Caco-2 (cell line): ENCODE measurements at regions not wholly inside any gene's neighbourhood (a gene's known extent, or its start where the extent isn't known, plus 50 kb on each side); places are given as distances from the start of the nearest gene placed in this dataset.

Experiments used
- BruUV-seq: library from RNA; stranded (reverse); fragments of 400-500 nt; replicated peaks from 2 replicates; lab custom pipeline; 2021; lab: Mats Ljungman, UMichigan
- CTCF ChIA-PET: fragments of 300-600 bp; sonication (Branson Sonifier 250); formaldehyde crosslinking; loops from one replicate; lab custom pipeline; 2022; ENCODE audit warnings: antibody characterized with exemption; lab: Charles Lee
- POLR2A ChIA-PET: fragments of 300-600 bp; sonication (Branson Sonifier 250); formaldehyde crosslinking; loops from one replicate; lab custom pipeline; 2022; ENCODE audit warnings: antibody characterized with exemption; lab: Charles Lee
- DNase-seq, 2 experiments: peaks; one replicate each; pipeline versions ENCODE4 v3.0.0 to v3.0.0-alpha.2; 2020 to 2022
- H3K27me3 ChIP-seq: replicated peaks from 2 replicates; pipeline ENCODE4 v1.6.0; 2011; ENCODE audit warnings: low read length; ENCODE audit not compliant: control insufficient read depth, insufficient read depth
- H3K36me3 ChIP-seq: 2 replicates; pipeline ENCODE4 v1.5.1; 2011; ENCODE audit warnings: low read length; ENCODE audit not compliant: control insufficient read depth, insufficient read depth
- H3K4me1 ChIP-seq: fragments of 250-450 bp; sonication (Bioruptor Pico); 2 replicates; pipeline ENCODE4 v1.5.1; 2020; ENCODE audit warnings: mild to moderate bottlenecking
- H3K4me3 ChIP-seq: 2 replicates; pipeline ENCODE4 v1.5.1; 2011; ENCODE audit warnings: low read depth, mild to moderate bottlenecking, control low read depth, low read length
- H3K9me3 ChIP-seq: fragments of 250-450 bp; sonication (Bioruptor Pico); 2 replicates; pipeline ENCODE4 v1.5.1; 2020; ENCODE audit warnings: mild to moderate bottlenecking, moderate library complexity
- H3K27ac Mint-ChIP-seq: one replicate; pipeline ENCODE4 v1.8.0; 2022; ENCODE audit warnings: mixed read lengths; ENCODE audit not compliant: unreplicated experiment
- H3K27me3 Mint-ChIP-seq: one replicate; pipeline ENCODE4 v1.8.0; 2022; ENCODE audit warnings: mixed read lengths; ENCODE audit not compliant: insufficient read depth, unreplicated experiment
- H3K36me3 Mint-ChIP-seq: one replicate; pipeline ENCODE4 v1.8.0; 2022; ENCODE audit warnings: mild to moderate bottlenecking, mixed read lengths; ENCODE audit not compliant: insufficient read depth, unreplicated experiment
- H3K4me1 Mint-ChIP-seq: one replicate; pipeline ENCODE4 v1.8.0; 2022; ENCODE audit warnings: low read depth, mixed read lengths; ENCODE audit not compliant: unreplicated experiment
- H3K4me3 Mint-ChIP-seq: one replicate; pipeline ENCODE4 v1.8.0; 2022; ENCODE audit warnings: mild to moderate bottlenecking, moderate library complexity, mixed read lengths; ENCODE audit not compliant: unreplicated experiment
- H3K9me3 Mint-ChIP-seq: one replicate; pipeline ENCODE4 v1.8.0; 2022; ENCODE audit warnings: mixed read lengths; ENCODE audit not compliant: unreplicated experiment
- CTCF ChIP-seq, 2 experiments: fragments of 200-600 bp in 1 of 2; IDR thresholded peaks; 1 replicate in 1 of 2; 2 replicates in 1 of 2; pipeline versions ENCODE4 v1.5.1 to v1.8.0; 2011 to 2022; ENCODE audit warnings: antibody characterized with exemption in 1 of 2, control low read depth in 1 of 2, inconsistent platforms in 1 of 2, low read depth in 1 of 2, low read length in 1 of 2, mild to moderate bottlenecking in 1 of 2, moderate library complexity in 1 of 2; ENCODE audit not compliant: insufficient read depth in 1 of 2, severe bottlenecking in 1 of 2, unreplicated experiment in 1 of 2
- intact Hi-C: fragments of 100-400 bp; cut with micrococcal nuclease; formaldehyde crosslinking; loops from one replicate; pipeline ENCODE4 v1.10.0; 2022; ENCODE audit not compliant: unreplicated experiment

DNA sequence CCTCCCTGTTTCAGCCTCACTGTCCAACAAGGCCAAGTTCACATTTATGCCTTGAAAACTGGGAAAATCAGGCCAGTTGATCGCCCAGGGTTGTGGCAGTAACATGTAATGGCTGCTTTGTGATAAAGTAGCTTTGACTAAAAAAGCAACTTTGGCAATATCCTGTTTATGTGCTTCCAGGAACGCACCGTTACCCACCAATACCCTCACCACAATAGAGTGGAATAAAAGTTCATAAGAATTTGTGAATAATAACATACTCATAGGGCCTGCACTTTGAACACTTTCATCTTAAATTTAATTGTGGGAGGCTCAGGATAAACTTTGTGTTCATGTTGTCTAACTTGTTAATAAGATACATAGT, 80.7 kb upstream of the MAML3 start:
- intact Hi-C loops = no loop called here
- H3K4me3 Mint-ChIP-seq = no peak overlapping the region
- no peaks in the 10 kb centered on the region for H3K27me3 Mint-ChIP-seq
- H3K27ac Mint-ChIP-seq = no peak overlapping the region
- H3K4me1 ChIP-seq = peaks cover 14% of the 10 kb centered on the region; the same call in 1 of the 2 replicates
- H3K9me3 Mint-ChIP-seq = no peaks in the 10 kb centered on the region
- no peaks in the 10 kb centered on the region for H3K36me3 ChIP-seq
- ChIA-PET CTCF (interaction anchor here (0.5 to 0.6 kb wide), 2 partner anchors 9 to 231 kb away, joined by 3 read pairs; no protein-coding TSS in a partner anchor), POLR2A (no interaction called here)
- peaks cover 9% of the 10 kb centered on the region for H3K4me1 Mint-ChIP-seq
- no peaks in the 10 kb centered on the region for H3K27me3 ChIP-seq
- no peaks in the 10 kb centered on the region for H3K36me3 Mint-ChIP-seq
- H3K4me3 ChIP-seq = no peak overlapping the region
- no TSS peak for BruUV-seq
- TF ChIP-seq CTCF (IDR thresholded peaks at IDR 0.05; ENCODE audit: insufficient read depth in 1 of 2, low read depth in 1 of 2, low read length in 1 of 2, severe bottlenecking in 1 of 2, unreplicated experiment in 1 of 2) = no peak
- no peaks in the 10 kb centered on the region for H3K9me3 ChIP-seq
- no peak for DNase-seq

DNA sequence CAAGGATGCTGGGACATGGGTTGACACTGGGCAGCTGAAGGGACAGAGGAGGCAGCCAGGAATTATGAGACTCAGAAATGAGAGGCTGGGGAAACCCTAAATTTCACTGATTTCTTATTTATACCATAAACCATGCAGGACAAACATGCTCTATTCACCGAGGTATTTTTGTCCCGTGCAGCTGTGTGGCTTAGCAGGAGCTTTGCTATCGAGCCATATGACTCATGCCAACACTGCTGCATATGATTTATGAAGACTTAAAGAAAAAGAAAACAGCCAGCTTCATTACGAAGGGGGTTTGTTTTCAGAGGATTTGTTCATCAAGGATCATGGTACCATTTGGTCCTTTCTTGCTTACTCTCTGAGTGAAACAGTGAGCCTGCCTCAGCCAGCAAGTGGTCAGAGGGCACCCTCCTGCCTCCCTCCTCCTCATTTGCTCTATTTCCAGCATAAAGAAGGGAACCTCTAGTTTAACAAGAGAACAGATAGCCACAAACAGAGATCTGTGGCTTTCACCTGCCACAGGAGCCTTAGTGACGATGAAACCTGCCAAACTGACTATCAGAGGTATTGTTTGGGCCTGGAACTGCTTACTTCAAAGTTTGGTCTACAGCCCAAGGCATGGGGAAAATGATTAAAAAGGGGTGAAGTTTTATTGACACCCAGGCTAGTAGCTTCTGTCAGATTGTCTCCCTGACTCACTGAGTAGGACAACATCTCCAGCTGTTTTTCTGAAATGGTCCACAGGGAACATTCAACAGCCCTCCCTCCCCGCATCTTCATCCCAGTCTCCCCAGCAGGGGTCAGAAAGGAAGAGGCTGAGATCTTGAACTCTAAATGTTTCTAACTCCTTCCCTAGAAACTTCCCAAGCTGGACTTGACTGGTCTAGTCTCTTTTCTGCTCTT, 80.1 kb upstream of the MAML3 start:
- Histone ChIP-seq H3K4me3 (no peak overlapping the region), H3K9me3 (no peaks in the 10 kb centered on the region), H3K36me3 (no peaks in the 10 kb centered on the region), H3K27me3 (no peaks in the 10 kb centered on the region), H3K4me1 (peaks cover 17% of the 10 kb centered on the region)
- ChIA-PET POLR2A (no interaction called here), CTCF (interaction anchor here (0.5 to 0.6 kb wide), 2 partner anchors 9 to 230 kb away, joined by 3 read pairs; no protein-coding TSS in a partner anchor)
- Mint-ChIP-seq H3K36me3 (no peaks in the 10 kb centered on the region), H3K4me1 (peaks cover 9% of the 10 kb centered on the region), H3K27ac (no peak overlapping the region), H3K27me3 (no peaks in the 10 kb centered on the region), H3K4me3 (no peak overlapping the region), H3K9me3 (no peaks in the 10 kb centered on the region)
- DNase-seq = no peak
- no peak for TF ChIP-seq CTCF (IDR thresholded peaks at IDR 0.05; ENCODE audit: insufficient read depth in 1 of 2, low read depth in 1 of 2, low read length in 1 of 2, severe bottlenecking in 1 of 2, unreplicated experiment in 1 of 2)
- intact Hi-C loops = no loop called here
- no TSS peak for BruUV-seq

- H3K27ac Mint-ChIP-seq = no peak overlapping the region
- intact Hi-C loops = no loop called here
- H3K27me3 ChIP-seq = no peaks in the 10 kb centered on the region
- CTCF ChIA-PET = no interaction called here
- H3K4me3 Mint-ChIP-seq = no peak overlapping the region
- H3K36me3 Mint-ChIP-seq = no peaks in the 10 kb centered on the region
- peaks cover 16% of the 10 kb centered on the region for H3K4me1 ChIP-seq
- no peaks in the 10 kb centered on the region for H3K4me1 Mint-ChIP-seq
- POLR2A ChIA-PET = no interaction called here
- no peak for TF ChIP-seq CTCF (IDR thresholded peaks at IDR 0.05; ENCODE audit: insufficient read depth in 1 of 2, low read depth in 1 of 2, low read length in 1 of 2, severe bottlenecking in 1 of 2, unreplicated experiment in 1 of 2)
- H3K9me3 ChIP-seq = no peaks in the 10 kb centered on the region
- H3K36me3 ChIP-seq = no peaks in the 10 kb centered on the region
- DNase-seq = no peak
- H3K4me3 ChIP-seq = no peak overlapping the region
- H3K27me3 Mint-ChIP-seq = no peaks in the 10 kb centered on the region
- H3K9me3 Mint-ChIP-seq = no peaks in the 10 kb centered on the region
- no TSS peak for BruUV-seq
These were observed 75.9 kb upstream of the MAML3 start for GRCh38 chr4:140229881-140230280.
